ENCODE measurements at regions not wholly inside any gene's neighbourhood (a gene's known extent, or its start where the extent isn't known, plus 50 kb on each side); places are given as distances from the start of the nearest gene placed in this dataset.
A peak's percentile ranks its signal among the peaks of the same experiment; 100 is the strongest.

DNA sequence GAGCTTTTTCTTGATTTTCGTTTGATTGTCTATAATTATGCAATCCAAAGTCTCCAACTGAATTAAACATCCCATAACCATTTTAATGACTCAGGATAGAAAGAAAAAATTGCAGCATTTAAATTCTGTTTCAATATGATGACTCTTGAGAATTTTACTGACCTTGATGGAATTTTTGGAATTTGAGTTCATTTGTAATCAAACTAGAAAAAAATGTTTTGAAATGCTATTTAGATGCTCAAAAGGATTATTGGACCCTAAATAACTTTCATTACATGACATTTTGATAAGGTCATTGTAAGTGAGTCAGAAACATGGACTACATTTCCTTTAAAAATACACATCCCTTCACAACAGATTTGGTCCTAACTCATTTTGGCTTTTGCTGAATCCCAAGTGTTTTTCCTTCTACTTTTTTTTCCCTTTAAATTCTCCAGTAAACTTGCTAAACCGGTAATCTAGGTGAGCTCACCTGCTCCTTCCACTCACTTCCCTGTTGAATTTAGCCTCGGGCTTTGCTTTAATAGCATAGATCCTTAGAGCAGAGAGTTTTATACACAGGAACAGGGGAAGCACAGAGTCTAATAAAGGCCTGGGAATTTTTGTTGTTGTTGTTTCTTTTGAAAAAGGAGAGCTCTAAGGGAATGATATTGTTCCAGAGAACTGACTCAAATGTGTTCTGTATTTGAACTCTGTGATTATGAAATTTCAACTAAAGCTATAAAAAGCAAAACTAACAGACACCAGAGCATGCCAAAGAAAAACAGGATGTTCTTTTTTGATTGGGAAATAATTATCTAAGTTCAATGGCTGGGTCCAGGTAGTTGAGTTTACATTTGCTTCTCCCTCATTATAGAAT, 1088.2 kb upstream of the CITED2 start:
- BruUV-seq (replicated peaks): no TSS peak
- Mint-ChIP-seq H3K4me1 (ENCODE audit: insufficient read depth, unreplicated experiment) (peaks cover 16% of the 10 kb centered on the region), H3K36me3 (ENCODE audit: insufficient read depth, unreplicated experiment) (no peaks in the 10 kb centered on the region), H3K4me3 (ENCODE audit: unreplicated experiment) (no peak overlapping the region), H3K27me3 (ENCODE audit: insufficient read depth, unreplicated experiment) (no peaks in the 10 kb centered on the region), H3K9me3 (ENCODE audit: unreplicated experiment) (peaks cover 8% of the 10 kb centered on the region), H3K27ac (ENCODE audit: low read depth, unreplicated experiment) (peak overlapping the region; percentile 47)
- ChIA-PET CTCF (interaction anchor here (0.6 to 1.1 kb wide), 2 partner anchors 19 to 459 kb away, joined by 3 to 4 read pairs; no protein-coding TSS in a partner anchor), POLR2A (interaction anchor here (0.6 to 2.2 kb wide), 10 partner anchors 9 to 1088 kb away, joined by 3 to 16 read pairs (median 4); partner anchors contain the start of gene CITED2)
- intact Hi-C loops (cut with micrococcal nuclease): no loop called here
- TF ChIP-seq, protein P1, sequence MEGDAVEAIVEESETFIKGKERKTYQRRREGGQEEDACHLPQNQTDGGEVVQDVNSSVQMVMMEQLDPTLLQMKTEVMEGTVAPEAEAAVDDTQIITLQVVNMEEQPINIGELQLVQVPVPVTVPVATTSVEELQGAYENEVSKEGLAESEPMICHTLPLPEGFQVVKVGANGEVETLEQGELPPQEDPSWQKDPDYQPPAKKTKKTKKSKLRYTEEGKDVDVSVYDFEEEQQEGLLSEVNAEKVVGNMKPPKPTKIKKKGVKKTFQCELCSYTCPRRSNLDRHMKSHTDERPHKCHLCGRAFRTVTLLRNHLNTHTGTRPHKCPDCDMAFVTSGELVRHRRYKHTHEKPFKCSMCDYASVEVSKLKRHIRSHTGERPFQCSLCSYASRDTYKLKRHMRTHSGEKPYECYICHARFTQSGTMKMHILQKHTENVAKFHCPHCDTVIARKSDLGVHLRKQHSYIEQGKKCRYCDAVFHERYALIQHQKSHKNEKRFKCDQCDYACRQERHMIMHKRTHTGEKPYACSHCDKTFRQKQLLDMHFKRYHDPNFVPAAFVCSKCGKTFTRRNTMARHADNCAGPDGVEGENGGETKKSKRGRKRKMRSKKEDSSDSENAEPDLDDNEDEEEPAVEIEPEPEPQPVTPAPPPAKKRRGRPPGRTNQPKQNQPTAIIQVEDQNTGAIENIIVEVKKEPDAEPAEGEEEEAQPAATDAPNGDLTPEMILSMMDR (IDR thresholded peaks at IDR 0.05; ENCODE audit: unreplicated experiment): no peak
- DNase-seq (ENCODE audit: unreplicated experiment): peak; percentile 75

DNA sequence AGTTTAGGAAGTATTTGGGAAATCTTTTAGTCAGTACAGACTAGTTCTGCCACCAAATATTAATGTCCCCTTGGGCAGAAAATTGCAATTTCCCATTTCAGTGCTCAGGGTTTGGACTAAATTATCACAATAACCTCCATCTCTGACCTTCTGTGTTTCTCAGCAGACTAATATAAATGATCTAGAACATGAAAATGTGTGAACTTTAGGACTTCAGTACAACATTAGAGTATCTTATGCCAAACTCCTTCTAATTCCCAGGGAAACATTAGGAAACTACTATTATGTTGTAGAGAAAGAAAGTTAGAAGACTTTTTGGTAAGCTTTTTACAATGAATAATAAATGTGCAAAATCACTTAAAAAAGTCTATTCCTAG, 1087.6 kb upstream of the CITED2 start:
- Mint-ChIP-seq H3K4me3 (ENCODE audit: unreplicated experiment) (no peak overlapping the region), H3K27me3 (ENCODE audit: insufficient read depth, unreplicated experiment) (no peaks in the 10 kb centered on the region), H3K27ac (ENCODE audit: low read depth, unreplicated experiment) (peak overlapping the region; percentile 47), H3K36me3 (ENCODE audit: insufficient read depth, unreplicated experiment) (no peaks in the 10 kb centered on the region), H3K4me1 (ENCODE audit: insufficient read depth, unreplicated experiment) (peaks cover 16% of the 10 kb centered on the region), H3K9me3 (ENCODE audit: unreplicated experiment) (peaks cover 7% of the 10 kb centered on the region)
- no TSS peak for BruUV-seq (replicated peaks)
- POLR2A ChIA-PET: interaction anchor here (0.8 to 2.2 kb wide), 6 partner anchors 14 to 1088 kb away, joined by 3 to 16 read pairs (median 4); partner anchors contain the start of gene CITED2
- CTCF ChIA-PET: interaction anchor here (0.6 kb wide), 1 partner anchor 1252 kb away, joined by 4 read pairs; no protein-coding TSS in a partner anchor
- TF ChIP-seq, protein P1 (IDR thresholded peaks at IDR 0.05; ENCODE audit: unreplicated experiment): no peak
- no peak for DNase-seq (ENCODE audit: unreplicated experiment)
- intact Hi-C loops (cut with micrococcal nuclease): no loop called here

DNA sequence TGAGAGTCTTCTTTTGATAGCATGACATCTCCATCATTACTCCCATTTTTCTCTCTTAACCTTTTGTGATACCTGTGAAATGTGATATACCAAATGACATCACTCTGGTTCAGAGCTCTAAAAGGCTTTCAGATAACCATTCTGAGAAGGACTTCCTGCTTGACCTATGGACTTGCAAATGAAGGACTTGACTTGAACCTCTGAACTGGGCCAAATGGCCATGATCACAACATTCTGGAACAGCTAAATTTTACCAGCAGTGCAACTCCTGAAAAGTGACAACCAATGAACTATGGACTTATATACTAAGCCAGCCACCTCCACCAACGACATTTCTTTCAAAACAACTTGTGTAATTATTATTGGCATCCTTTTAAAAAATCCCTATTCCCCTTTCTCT, 1085.8 kb upstream of the CITED2 start:
- Mint-ChIP-seq H3K4me3 (ENCODE audit: unreplicated experiment) (no peak overlapping the region), H3K27me3 (ENCODE audit: insufficient read depth, unreplicated experiment) (no peaks in the 10 kb centered on the region), H3K4me1 (ENCODE audit: insufficient read depth, unreplicated experiment) (peaks cover 16% of the 10 kb centered on the region), H3K36me3 (ENCODE audit: insufficient read depth, unreplicated experiment) (peaks cover 6% of the 10 kb centered on the region), H3K27ac (ENCODE audit: low read depth, unreplicated experiment) (no peak overlapping the region), H3K9me3 (ENCODE audit: unreplicated experiment) (peaks cover 12% of the 10 kb centered on the region)
- CTCF ChIA-PET: interaction anchor here (0.7 kb wide), 1 partner anchor 271 kb away, joined by 3 read pairs; no protein-coding TSS in a partner anchor
- DNase-seq (ENCODE audit: unreplicated experiment): no peak
- POLR2A ChIA-PET: no interaction called here
- TF ChIP-seq, protein P1 (IDR thresholded peaks at IDR 0.05; ENCODE audit: unreplicated experiment): no peak
- intact Hi-C loops (cut with micrococcal nuclease): no loop called here
- BruUV-seq (replicated peaks): no TSS peak

DNA sequence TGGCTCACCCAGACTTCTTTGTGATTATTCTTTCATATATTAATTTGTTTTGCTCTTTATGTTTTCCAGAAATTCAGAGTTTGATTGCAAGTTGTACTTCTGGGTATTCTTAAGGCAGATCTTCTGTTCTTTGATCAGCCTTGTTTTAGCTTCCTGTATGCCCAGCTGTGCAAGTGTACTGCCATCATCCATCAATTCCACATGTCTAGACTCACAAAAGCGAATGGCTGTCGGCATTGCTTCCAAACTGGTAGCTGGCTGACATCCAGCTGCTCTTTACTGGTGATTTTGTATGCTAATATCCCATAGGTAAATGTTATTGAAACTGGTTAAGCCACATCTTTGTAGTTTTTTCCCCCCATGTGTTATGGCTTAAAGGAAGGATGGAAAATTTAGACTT, 1084.8 kb upstream of the CITED2 start:
- ChIA-PET CTCF (no interaction called here), POLR2A (interaction anchor here (1.8 kb wide), 1 partner anchor 13 kb away, joined by 3 read pairs; no protein-coding TSS in a partner anchor)
- H3K9me3 Mint-ChIP-seq (ENCODE audit: unreplicated experiment): peaks cover 12% of the 10 kb centered on the region
- H3K4me1 Mint-ChIP-seq (ENCODE audit: insufficient read depth, unreplicated experiment): peaks cover 16% of the 10 kb centered on the region
- intact Hi-C loops (cut with micrococcal nuclease): no loop called here
- TF ChIP-seq, protein P1 (IDR thresholded peaks at IDR 0.05; ENCODE audit: unreplicated experiment): no peak
- H3K27ac Mint-ChIP-seq (ENCODE audit: low read depth, unreplicated experiment): no peak overlapping the region
- DNase-seq (ENCODE audit: unreplicated experiment): no peak
- H3K27me3 Mint-ChIP-seq (ENCODE audit: insufficient read depth, unreplicated experiment): no peaks in the 10 kb centered on the region
- H3K36me3 Mint-ChIP-seq (ENCODE audit: insufficient read depth, unreplicated experiment): peaks cover 6% of the 10 kb centered on the region
- no TSS peak for BruUV-seq (replicated peaks)
- H3K4me3 Mint-ChIP-seq (ENCODE audit: unreplicated experiment): no peak overlapping the region

Measured in MCF 10A (cell line).